HG02642 (cell line): ENCODE measurements at regions not wholly inside any gene's neighbourhood (a gene's known extent, or its start where the extent isn't known, plus 50 kb on each side); places are given as distances from the start of the nearest gene placed in this dataset.
"Not testable (repeated sequence)": the region's sequence is repeated elsewhere in the genome, so short reads cannot be mapped to it uniquely, and the experiment has no call there.

Experiments used
- ATAC-seq: cut with Tn5 transposase; IDR thresholded peaks from one replicate; pipeline ENCODE4 v1.9.1; 2021; ENCODE audit warnings: mild to moderate bottlenecking; ENCODE audit not compliant: unreplicated experiment, poor library complexity

GRCh38 chr11:57047610-57048009, 58.9 kb downstream of the OR5AK2 start:
- ATAC-seq: no peak

GRCh38 chr11:57049749-57050148, 61.0 kb downstream of the OR5AK2 start:
- no peak for ATAC-seq

- ATAC-seq: no peak
Measured at GRCh38 chr11:57054817-57055216, 66.1 kb downstream of the OR5AK2 start.

- no peak for ATAC-seq
Measured at GRCh38 chr11:57055744-57056143, 67.0 kb downstream of the OR5AK2 start.

- no peak for ATAC-seq
Measured at GRCh38 chr11:57056735-57057134, 68.0 kb downstream of the OR5AK2 start.

GRCh38 chr11:57057561-57057960, 68.8 kb downstream of the OR5AK2 start:
- ATAC-seq: no peak

GRCh38 chr11:57062957-57063356, 74.2 kb downstream of the OR5AK2 start:
- ATAC-seq: not testable (repeated sequence)

GRCh38 chr11:57069942-57070341, 81.2 kb downstream of the OR5AK2 start:
- ATAC-seq: no peak

GRCh38 chr11:57071829-57072228, 83.1 kb downstream of the OR5AK2 start:
- no peak for ATAC-seq

- no peak for ATAC-seq
Measured at GRCh38 chr11:57072640-57073039, 83.9 kb downstream of the OR5AK2 start.

GRCh38 chr11:57073128-57073527, 84.4 kb downstream of the OR5AK2 start:
- ATAC-seq: no peak

GRCh38 chr11:57081356-57081755, 92.6 kb downstream of the OR5AK2 start:
- no peak for ATAC-seq

- ATAC-seq: no peak
Measured at GRCh38 chr11:57082125-57082524, 93.4 kb downstream of the OR5AK2 start.

GRCh38 chr11:57083641-57084385, 95.1 kb downstream of the OR5AK2 start:
- ATAC-seq: no peak

- no peak for ATAC-seq
Measured at GRCh38 chr11:57085611-57086010, 96.1 kb upstream of the LRRC55 start.

- ATAC-seq: no peak
Measured at GRCh38 chr11:57087991-57088390, 93.8 kb upstream of the LRRC55 start.

GRCh38 chr11:57092028-57092698, 89.6 kb upstream of the LRRC55 start:
- ATAC-seq: no peak

GRCh38 chr11:57094181-57094935, 87.4 kb upstream of the LRRC55 start:
- no peak for ATAC-seq

GRCh38 chr11:57095417-57095816, 86.3 kb upstream of the LRRC55 start:
- no peak for ATAC-seq

- no peak for ATAC-seq
Measured at GRCh38 chr11:57095896-57096295, 85.9 kb upstream of the LRRC55 start.

- ATAC-seq: no peak
Measured at GRCh38 chr11:57097149-57097548, 84.6 kb upstream of the LRRC55 start.
